Activated naive CD4-positive, alpha-beta T cell (primary cell): ENCODE measurements at regions not wholly inside any gene's neighbourhood (a gene's known extent, or its start where the extent isn't known, plus 50 kb on each side); places are given as distances from the start of the nearest gene placed in this dataset.
"Not testable (repeated sequence)": the region's sequence is repeated elsewhere in the genome, so short reads cannot be mapped to it uniquely, and the experiment has no call there.

Experiments used
- DNase-seq, 4 experiments: peaks; one replicate each; lab custom pipeline; 2025; lab: John Stamatoyannopoulos, UW

DNA sequence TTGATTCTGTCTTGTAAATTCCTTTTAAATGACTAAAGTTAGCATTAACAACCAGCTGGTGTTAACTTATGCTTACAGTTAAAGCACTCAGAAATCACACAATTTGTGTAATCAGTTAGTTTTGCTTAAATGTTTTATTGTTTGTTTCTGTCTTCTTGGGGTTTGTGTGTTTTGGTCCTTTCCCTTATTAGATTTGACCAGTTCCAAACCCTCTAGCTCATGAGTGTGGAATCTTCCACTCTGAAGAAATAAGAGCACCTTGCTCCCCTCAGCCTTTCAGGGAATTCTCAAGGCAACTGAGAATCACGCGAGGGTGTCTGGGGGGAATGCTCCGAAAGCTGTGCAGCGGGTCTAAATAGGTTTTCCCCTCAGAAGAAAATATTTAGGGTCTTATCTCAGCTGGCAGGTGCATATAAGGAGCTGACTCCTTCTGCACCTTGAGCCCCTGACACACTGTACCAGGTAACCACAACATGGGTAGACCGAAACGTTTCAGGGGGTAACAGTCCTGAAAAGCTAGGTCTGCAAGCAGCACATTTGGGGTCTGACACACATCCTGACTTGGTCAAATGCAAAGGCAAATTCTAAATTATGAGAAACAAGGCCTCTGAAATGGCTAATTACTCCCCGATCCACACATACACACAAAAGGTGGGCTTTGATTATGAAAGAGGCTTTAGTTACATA, 188.1 kb upstream of the ETV3 start:
- no peak for DNase-seq

DNA sequence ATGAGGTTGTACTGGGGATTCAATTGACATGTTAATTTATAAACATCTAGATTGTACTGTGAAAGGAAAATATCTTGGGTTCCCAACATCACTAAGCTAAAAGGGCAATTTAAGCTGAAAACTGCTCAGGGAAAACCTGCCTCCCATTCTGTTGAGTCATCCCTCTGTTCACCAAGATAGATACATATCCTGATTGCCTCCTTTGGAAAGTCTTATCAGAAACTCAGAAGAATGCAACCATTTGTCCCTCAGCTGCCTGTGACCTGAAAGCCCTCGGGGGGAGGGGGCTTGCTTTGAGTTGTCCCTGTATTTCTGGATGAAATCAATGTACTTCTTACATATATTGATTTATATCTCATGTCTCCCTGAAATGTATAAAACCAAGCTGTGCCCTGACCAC, 187.0 kb upstream of the ETV3 start:
- DNase-seq = no peak

DNA sequence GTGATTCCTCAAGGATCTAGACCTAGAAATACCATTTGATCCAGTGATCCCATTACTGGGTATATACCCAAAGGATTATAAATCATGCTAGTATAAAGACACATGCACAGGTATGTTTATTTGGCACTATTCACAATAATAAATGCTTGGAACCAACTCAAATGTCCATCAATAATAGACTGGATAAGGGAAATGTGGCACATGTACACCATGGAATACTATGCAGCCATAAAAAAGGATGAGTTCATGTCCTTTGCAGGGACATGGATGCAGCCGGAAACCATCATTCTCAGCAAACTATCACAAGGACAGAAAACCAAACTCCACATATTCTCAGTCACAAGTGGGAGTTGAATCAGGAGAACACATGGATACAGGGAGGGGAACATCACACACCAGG, 183.8 kb upstream of the ETV3 start:
- not testable (repeated sequence) for DNase-seq

DNA sequence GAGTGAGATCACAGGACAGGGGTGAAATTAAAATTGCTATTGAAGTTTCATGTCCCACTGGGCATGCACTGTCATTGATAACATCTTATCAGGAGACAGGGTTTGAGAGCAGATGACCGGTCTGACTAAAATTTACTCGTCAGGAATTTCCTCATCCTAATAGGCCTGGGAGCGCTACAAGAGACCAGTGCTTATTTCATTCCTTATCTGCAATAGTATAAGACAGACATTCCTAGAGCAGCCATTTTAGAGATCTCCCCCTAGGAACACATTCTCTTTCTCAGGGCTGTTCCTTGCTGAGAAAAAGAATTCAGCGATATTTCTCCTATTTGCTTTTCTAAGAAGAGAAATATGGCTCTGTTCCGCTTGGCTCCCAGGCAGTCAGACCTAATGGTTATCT, 181.4 kb upstream of the ETV3 start:
- DNase-seq = no peak

DNA sequence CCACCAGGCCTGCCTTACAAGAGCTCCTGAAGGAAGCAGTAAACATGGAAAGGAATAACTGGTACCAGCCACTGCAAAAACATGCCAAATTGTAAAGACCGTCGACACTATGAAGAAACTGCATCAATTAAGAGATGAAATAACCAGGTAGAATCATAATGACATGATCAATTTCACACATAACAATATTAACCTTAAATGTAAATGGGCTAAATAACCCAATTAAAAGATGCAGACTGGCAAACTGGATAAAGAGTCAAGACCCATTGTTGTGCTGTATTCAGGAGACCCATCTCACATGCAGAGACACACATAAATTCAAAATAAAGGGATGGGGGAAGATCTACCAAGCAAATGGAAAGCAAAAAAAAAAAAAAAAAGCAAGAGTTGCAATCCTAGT, 179.0 kb upstream of the ETV3 start:
- DNase-seq = not testable (repeated sequence)

DNA sequence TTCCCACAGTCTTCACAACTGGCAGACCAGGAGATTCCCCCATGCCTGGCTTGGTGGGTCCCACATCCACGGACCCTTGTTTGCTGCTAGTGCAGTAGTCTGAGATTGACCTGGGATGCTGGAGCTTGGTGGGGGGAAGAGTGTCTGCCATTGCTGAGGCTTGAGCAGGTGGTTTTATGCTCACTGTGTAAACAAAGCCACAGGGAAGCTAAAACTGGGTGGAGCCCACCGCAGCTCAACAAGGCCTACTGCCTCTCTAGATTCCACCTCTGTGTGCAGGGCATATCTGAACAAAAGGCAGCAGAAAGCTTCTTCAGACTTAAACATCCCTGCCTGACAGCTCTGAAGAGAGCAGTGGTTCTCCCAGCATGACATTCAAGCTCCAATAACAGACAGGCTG, 177.3 kb upstream of the ETV3 start:
- DNase-seq = no peak

DNA sequence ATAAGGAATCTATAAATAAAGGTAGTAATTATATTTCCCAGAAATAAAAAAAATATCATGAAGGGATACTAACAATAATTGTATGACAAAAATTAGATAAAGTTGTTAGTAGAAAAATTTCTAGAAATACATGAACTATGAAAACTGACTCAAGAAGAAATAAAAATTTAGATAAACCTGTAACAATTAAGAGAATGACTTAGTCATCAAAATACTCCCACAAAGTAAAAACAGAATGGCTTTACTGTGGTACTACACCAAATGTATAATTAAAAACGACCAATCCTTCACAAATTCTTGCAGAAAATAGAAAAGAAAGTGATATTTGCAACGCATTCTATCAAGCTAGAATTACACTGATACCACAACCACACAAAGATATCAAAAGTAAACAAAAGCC, 176.2 kb upstream of the ETV3 start:
- no peak for DNase-seq

DNA sequence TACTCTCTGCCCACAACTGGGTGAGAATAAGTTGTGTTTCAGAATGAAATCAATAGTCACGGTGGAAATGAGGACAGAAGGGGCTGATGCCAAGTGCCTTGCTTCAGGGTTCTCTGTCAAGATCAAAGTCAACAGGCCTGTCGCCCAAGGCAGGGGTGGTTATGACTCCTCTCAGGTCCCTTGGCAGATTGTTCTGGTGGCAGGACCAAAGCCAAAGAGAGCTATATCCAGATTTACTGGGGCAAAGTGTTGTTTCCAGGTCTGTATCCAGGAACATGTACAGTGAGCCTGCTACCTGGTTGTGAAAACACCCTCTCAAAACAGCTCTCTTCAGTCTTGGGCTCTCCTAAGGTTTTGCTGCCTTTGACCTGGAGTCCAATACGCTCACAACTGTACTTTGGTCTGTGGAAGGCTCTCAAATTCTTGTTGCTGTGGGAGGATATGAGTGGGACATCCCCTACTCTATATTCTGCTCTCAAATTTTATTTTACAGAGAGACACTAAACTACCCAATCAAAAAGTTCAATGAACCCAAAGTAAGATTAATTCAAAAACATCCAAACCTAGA, 175.1 kb upstream of the ETV3 start:
- no peak for DNase-seq

DNA sequence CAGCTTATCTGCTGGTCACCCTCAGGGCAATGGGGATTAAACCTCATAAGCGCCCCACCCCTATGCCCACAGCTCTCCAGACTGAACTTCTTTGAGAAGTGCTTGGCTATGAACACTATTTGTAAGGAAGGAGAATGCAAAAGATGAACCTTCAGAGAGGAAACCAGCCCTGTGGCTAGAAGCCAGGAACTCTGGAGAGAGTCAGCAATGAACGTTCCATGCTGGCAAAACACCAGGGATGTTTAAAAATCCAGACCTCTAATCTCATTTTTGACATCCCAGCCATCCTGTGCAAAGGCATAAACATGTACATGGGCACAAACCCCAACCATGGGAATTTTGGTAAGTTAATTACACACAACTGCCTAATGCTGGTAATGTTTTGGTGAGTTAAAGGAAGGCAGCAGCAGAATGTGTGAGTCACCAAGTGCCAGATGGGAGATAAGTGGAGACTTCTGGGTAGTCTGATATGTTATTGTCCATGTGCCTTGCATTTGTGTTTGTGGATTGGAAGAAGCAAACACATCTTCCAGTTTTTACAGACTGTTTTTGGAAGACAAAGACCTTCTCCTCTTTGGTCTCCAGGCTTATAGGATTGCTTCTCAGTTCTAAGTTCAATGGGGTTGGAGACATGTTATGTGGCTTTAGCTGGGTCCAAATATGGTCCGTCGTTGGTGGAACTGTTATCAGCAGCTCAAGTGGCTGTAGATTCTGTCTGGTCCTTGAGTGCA, 174.1 kb upstream of the ETV3 start:
- no peak for DNase-seq

DNA sequence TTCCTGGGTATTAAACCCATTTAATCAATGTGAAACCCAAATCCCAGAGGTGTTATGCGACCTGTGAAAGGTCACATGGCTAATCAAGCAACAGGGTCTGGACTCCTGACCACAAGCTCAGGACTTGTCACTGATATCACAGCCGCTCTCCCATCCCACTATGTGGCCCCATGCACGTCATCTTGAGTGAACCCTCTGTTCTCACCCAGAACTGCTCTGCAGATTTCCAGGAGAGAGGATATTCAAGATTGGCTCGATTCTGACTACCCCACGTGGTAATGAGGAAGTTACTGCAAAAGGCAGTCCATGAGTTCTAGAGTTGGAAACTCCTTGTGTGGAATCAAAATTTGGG, 173.5 kb upstream of the ETV3 start:
- no peak for DNase-seq

DNA sequence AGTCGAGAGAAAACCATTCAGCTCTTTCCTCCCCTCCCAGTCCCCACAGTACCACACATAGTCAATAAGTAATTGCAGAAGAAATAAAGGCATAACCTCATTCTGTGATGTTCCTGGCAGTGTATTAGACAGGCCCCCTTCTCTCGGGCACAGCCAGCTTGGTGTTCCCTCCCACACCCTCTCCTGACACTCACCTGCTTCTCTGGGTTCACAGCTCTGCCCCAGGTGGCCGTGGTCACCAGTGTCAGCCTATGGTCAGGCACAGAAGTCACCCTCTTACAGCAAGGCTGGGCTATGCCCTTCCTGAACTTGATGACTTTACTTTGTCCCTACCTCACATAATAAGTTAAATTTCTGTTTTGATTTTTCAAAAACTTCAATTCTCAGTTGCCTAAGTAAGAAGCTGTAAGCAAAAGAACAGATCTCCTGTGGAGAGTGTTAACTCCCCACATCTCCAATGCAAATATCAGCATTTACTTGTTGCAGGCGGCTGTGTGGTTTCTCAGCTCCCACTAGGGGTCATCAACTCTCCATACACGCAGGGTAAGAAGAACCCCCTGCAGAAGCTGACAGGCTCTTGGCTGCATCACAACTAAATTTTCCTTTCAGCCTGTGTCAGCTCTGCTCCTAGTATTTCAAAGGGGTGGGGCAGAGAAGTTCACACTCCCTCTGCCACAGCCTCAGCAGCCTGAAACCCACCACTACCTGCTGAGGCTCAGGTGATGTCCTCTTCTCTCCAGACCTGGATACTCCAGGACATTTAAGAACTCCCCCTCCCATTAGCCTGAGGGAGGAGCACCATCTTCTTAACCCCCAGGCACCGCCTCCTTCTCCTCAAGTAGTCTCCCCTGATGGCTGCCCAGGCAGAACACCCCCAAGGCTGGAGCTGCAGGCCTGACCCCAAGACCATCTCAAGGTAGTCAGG, 172.9 kb upstream of the ETV3 start:
- DNase-seq = not testable (repeated sequence)

DNA sequence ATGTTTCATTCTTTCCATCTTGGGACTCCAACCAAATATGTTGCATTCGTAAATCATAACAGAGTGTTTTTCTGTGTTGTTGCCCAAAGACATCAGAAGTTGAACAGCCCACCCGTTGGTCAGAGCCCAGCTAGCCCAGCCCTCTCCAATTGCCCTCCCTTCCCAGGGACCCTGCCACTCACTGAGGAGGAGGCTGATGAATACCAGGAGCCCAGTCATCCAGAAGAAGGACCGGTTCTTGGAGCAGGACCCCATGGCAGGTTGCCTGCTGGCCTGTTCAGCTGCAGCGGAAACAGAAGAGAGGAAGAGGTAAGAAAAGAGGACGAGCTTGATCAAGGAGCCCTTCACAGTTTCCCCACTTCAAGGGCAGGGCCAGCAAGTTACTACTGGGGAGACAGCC, 172.2 kb upstream of the ETV3 start:
- no peak for DNase-seq

DNA sequence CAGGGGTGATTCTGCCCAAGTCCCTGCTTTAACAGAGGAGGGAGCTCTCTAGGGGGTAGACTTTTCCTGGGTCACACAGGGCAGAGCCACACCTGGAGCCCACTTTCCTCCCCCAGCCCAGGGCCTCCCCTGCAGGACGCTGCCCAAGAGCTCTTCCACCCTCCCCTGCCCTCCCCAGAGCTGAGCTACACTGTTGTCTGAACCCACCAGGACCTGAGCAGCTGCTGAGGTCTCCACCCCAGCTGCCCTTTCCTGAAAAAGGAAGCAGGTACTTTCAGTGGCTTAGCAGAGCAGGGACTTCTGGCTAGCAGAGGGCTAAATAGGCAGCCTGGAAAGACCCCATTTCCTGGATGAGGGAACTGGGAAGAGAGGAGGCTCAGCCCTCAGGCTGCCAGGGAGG, 169.3 kb upstream of the ETV3 start:
- no peak for DNase-seq

DNA sequence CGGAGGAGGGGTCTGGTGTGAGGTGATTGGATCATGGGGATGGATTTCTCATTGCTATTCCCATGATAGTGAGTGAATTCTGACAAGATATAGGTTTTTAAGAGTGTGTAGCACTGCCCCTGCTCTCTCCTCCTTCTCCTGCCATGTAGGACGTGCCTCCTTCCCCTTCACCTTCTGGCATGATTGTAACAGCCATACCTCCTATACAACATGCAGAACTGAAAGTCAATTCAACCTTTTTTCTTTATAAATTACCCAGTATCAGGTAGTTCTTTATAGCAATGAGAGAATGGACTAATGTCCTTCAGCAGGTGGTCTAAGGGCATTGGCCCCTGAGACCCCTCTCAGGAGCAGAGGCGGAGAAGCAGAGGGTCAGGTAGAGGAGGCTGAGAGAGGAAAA, 168.7 kb upstream of the ETV3 start:
- no peak for DNase-seq

DNA sequence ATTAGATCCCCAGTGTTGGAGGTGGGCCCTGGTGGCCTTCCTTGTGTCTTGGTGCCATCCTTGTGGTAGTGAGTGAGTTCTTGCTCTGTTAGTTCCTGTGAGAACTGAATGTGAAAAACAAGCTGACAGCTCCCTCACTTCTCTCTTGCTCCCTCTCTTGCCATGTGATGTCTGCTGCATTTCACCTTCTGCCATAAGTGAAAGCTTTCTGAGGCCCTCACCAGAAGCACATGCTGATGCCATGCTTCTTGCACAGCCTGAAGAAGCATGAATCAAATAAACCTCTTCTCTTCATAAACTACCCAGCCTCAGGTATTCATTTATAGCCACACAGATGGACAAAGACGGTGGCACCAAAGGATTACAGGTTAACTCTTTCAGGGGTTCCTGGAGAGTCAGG, 166.1 kb upstream of the ETV3 start:
- DNase-seq = no peak

DNA sequence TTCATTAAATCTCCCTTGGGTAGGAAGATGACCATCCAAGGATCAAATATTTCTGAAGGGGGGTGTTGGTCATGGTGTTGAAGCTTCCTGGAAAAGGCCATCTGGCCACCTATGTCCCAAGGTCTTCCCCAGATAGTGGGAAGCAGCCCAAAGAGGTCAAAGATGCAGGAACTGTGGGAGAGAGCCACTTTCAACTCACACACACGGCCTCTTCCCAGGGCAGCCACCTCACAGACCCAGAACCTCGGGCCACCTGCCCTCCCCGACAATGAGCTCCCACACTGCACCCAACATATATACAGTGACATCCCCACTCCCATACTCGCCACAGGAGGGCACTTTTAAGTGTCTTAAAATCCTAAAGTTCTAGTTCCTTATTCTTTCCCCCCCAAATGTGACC, 164.5 kb upstream of the ETV3 start:
- no peak for DNase-seq

DNA sequence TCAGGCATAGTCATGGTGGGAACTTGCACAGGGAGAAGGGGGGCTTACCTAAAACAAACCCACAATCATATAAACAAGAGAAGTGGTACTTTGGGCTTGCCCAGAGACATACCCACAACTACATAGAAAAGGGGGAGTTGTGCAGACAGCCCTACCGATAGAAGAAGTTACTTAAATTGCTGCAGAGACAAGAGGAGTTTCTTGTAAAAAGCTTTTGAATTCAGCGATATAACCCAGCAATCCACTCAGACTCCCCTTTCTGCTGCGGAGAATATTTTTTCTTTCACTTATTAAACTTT, 164.0 kb upstream of the ETV3 start:
- no peak for DNase-seq

DNA sequence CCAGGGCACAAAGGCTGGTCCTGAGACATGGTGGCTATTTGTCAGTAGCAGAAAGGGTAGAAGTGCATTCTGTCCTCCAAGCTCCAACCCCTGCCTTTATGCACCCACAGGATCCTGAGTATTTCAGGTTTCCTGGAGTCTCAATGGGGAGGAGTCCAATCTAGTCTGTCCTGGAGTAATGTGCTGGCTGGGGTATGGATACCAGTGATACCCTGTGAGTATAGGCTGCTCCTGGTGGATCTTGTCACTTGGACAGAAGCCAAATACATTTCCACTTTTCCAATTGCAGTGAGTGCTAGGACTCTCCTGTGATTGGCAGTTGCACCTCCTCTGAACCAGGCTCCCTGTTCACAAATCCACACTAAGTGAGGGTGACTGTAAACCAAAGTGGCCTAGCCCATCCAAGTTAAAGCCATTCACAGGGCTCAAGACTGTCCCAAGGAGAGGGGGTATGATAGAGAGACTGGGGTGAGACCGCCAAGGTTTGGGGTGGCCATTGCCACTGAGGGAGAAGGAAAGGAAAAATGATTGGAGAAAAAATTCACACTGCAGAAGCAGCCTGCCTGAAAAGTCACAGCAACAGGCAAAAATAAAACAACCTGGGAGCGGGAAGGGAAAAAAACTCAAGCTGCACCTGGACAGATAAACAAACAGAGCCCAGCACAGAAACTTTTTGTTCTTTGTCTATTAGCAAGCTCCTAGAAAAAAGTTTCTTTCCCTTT, 163.4 kb upstream of the ETV3 start:
- DNase-seq = no peak

DNA sequence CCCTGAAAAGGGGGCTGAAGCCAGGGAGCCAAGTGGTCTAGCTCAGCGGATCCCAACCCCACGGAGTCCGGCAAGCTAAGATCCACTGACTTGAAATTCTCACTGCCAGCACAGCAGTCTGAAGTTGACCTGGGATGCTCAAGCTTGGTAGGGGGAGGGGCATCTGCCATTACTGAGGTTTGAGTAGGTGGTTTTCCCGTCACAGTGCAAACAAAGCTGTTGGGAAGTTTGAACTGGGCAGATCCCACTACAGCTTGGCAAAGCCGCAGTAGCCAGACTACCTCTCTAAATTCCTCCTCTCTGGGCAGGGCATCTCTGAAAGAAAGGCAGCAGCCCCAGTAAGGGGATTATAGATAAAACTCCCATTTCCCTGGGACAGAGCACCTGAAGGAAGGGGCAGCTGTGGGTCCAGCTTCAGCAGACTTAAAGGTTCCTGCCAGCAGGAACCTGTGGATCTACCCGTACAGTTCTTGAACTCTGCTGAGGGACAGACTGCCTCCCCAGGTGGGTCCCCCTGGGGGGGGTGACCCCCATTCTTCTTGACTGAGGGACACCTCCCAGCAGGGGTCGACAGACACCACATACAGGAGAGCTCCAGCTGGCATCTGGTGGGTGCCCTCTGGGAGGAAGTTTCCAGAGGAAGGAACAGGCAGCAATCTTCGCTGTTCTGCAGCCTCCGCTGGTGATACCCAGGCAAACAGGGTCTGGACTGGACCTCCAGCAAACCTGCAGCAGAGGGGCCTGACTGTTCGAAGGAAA, 156.4 kb upstream of the ETV3 start:
- not testable (repeated sequence) for DNase-seq

DNA sequence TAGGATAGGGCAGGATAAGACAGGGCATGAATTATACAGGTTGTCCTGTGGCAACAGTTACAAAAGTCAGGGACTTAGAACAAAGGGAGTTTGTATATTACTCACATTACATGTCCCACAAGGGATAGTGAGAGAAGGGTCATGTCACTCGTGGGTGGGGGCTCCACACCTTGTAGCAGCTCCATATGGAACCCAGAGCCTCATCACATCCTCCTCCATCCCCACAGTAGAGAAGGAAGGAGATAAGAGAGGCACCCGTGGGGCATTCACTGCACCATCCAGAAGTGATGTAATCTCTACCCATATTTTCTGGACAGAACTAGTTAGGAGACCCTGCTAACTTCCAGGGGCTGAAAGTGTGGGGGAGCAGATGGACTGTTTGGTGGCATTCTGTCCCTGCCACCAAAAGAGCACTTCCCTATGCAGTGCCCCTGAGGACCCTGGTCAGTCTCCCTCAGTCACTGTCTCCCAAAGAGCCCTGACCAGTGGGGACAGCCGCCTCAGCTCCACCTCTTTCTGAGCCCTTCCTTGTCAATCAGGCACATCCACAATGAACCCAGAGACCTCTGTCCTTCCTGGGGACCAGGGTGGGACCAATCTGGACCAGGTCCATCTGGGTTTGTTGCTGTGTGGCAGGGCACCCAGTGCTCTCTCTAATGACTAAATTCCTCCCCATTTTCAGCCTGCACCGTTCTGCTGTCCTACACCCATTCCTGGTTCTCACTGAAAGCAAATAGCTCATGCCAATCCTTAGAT, 154.8 kb upstream of the ETV3 start:
- DNase-seq = no peak

DNA sequence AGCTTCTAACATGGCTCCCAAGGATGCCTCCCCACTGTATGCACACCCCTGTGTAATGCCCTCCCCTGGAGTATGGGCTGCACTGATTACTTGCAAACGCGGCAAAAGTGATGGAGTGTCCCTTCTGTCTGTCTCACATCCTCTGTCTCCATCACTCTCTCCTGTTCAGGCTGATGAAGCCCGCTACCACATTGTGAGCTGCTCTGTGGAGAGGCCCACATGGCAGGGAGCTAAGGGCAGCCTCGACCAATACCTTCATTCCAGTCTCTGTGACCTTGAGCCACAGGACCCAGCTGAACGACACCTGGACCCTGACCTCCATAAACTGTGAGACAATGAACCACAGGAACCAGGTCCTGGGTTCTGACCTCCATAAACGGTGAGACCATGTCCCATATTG, 154.1 kb upstream of the ETV3 start:
- DNase-seq = no peak
